ENCODE measurements at regions not wholly inside any gene's neighbourhood (a gene's known extent, or its start where the extent isn't known, plus 50 kb on each side); places are given as distances from the start of the nearest gene placed in this dataset.

- Histone ChIP-seq H3K4me3 (ENCODE audit: low read length) (no peak overlapping the region), H3K27ac (ENCODE audit: low read depth, low read length) (no peak overlapping the region), H3K27me3 (ENCODE audit: insufficient read depth, low read length, poor library complexity, severe bottlenecking) (no peaks in the 10 kb centered on the region), H3K36me3 (ENCODE audit: insufficient read depth, low read length) (no peaks in the 10 kb centered on the region), H3K4me1 (ENCODE audit: insufficient read depth, low read length) (no peaks in the 10 kb centered on the region), H3K9me3 (ENCODE audit: low read length) (no peaks in the 10 kb centered on the region)
- Mint-ChIP-seq H3K27ac (no peak overlapping the region), H3K27me3 (no peaks in the 10 kb centered on the region), H3K4me3 (no peak overlapping the region), H3K36me3 (peaks cover 0 to 17% (median 0%) of the 10 kb centered on the region in 3 donors), H3K9me3 (peaks cover 0 to 4% (median 0%) of the 10 kb centered on the region in 5 donors), H3K4me1 (peaks cover 5 to 6% (median 5%) of the 10 kb centered on the region in 3 donors)
- DNase-seq = no peak
- CTCF ChIA-PET = no interaction called here
- POLR2A ChIA-PET = no interaction called here
These were observed 292.7 kb upstream of the SLC39A10 start for GRCh38 chr2:195364015-195364965.

- Mint-ChIP-seq H3K4me1 (peaks cover 3 to 12% (median 5%) of the 10 kb centered on the region in 3 donors), H3K27me3 (no peaks in the 10 kb centered on the region), H3K27ac (no peak overlapping the region), H3K9me3 (peaks cover 0 to 4% (median 0%) of the 10 kb centered on the region in 5 donors), H3K36me3 (peaks cover 0 to 17% (median 0%) of the 10 kb centered on the region in 3 donors), H3K4me3 (no peak overlapping the region)
- no peak overlapping the region for H3K4me3 ChIP-seq (ENCODE audit: low read length)
- no peak for DNase-seq
- no peaks in the 10 kb centered on the region for H3K9me3 ChIP-seq (ENCODE audit: low read length)
- H3K36me3 ChIP-seq (ENCODE audit: insufficient read depth, low read length) = no peaks in the 10 kb centered on the region
- no peak overlapping the region for H3K27ac ChIP-seq (ENCODE audit: low read depth, low read length)
- POLR2A ChIA-PET = no interaction called here
- H3K4me1 ChIP-seq (ENCODE audit: insufficient read depth, low read length) = no peaks in the 10 kb centered on the region
- no peaks in the 10 kb centered on the region for H3K27me3 ChIP-seq (ENCODE audit: insufficient read depth, low read length, poor library complexity, severe bottlenecking)
- CTCF ChIA-PET = no interaction called here
These were observed 293.5 kb upstream of the SLC39A10 start for GRCh38 chr2:195363496-195363895.

GRCh38 chr2:195360242-195360641 is 296.8 kb upstream of the SLC39A10 start:
- DNase-seq = no peak
- no peaks in the 10 kb centered on the region for H3K9me3 ChIP-seq (ENCODE audit: low read length)
- Mint-ChIP-seq H3K36me3 (peaks cover 0 to 9% (median 0%) of the 10 kb centered on the region in 3 donors), H3K4me3 (no peak overlapping the region), H3K4me1 (peaks cover 0 to 7% (median 0%) of the 10 kb centered on the region in 3 donors), H3K27ac (no peak overlapping the region), H3K27me3 (no peaks in the 10 kb centered on the region), H3K9me3 (peaks cover 0 to 2% (median 0%) of the 10 kb centered on the region in 5 donors)
- no peaks in the 10 kb centered on the region for H3K27me3 ChIP-seq (ENCODE audit: insufficient read depth, low read length, poor library complexity, severe bottlenecking)
- H3K4me3 ChIP-seq (ENCODE audit: low read length) = no peak overlapping the region
- POLR2A ChIA-PET = no interaction called here
- H3K27ac ChIP-seq (ENCODE audit: low read depth, low read length) = no peak overlapping the region
- H3K36me3 ChIP-seq (ENCODE audit: insufficient read depth, low read length) = no peaks in the 10 kb centered on the region
- H3K4me1 ChIP-seq (ENCODE audit: insufficient read depth, low read length) = no peaks in the 10 kb centered on the region
- CTCF ChIA-PET = no interaction called here

- CTCF ChIA-PET = no interaction called here
- peaks cover 0 to 7% (median 0%) of the 10 kb centered on the region in 3 donors for H3K4me1 Mint-ChIP-seq
- no peak overlapping the region for H3K4me3 ChIP-seq (ENCODE audit: low read length)
- H3K36me3 ChIP-seq (ENCODE audit: insufficient read depth, low read length) = no peaks in the 10 kb centered on the region
- peaks cover 0 to 2% (median 0%) of the 10 kb centered on the region in 5 donors for H3K9me3 Mint-ChIP-seq
- no peak overlapping the region for H3K27ac Mint-ChIP-seq
- H3K27me3 ChIP-seq (ENCODE audit: insufficient read depth, low read length, poor library complexity, severe bottlenecking) = no peaks in the 10 kb centered on the region
- no peaks in the 10 kb centered on the region for H3K36me3 Mint-ChIP-seq
- no peak for DNase-seq
- no peaks in the 10 kb centered on the region for H3K9me3 ChIP-seq (ENCODE audit: low read length)
- H3K4me3 Mint-ChIP-seq = no peak overlapping the region
- no peaks in the 10 kb centered on the region for H3K27me3 Mint-ChIP-seq
- POLR2A ChIA-PET = no interaction called here
- H3K4me1 ChIP-seq (ENCODE audit: insufficient read depth, low read length) = no peaks in the 10 kb centered on the region
- H3K27ac ChIP-seq (ENCODE audit: low read depth, low read length) = no peak overlapping the region
These were observed 297.8 kb upstream of the SLC39A10 start for GRCh38 chr2:195359043-195359735.

- H3K4me3 Mint-ChIP-seq = no peak overlapping the region
- Histone ChIP-seq H3K27me3 (ENCODE audit: insufficient read depth, low read length, poor library complexity, severe bottlenecking) (no peaks in the 10 kb centered on the region), H3K4me1 (ENCODE audit: insufficient read depth, low read length) (no peaks in the 10 kb centered on the region), H3K27ac (ENCODE audit: low read depth, low read length) (no peak overlapping the region), H3K36me3 (ENCODE audit: insufficient read depth, low read length) (no peaks in the 10 kb centered on the region), H3K4me3 (ENCODE audit: low read length) (no peak overlapping the region), H3K9me3 (ENCODE audit: low read length) (no peaks in the 10 kb centered on the region)
- DNase-seq = no peak
- H3K9me3 Mint-ChIP-seq = peaks cover 0 to 2% (median 0%) of the 10 kb centered on the region in 5 donors
- no peaks in the 10 kb centered on the region for H3K36me3 Mint-ChIP-seq
- H3K27me3 Mint-ChIP-seq = no peaks in the 10 kb centered on the region
- ChIA-PET POLR2A (no interaction called here), CTCF (no interaction called here)
- H3K27ac Mint-ChIP-seq = no peak overlapping the region
- peaks cover 0 to 7% (median 0%) of the 10 kb centered on the region in 3 donors for H3K4me1 Mint-ChIP-seq
These were observed 300.0 kb upstream of the SLC39A10 start for GRCh38 chr2:195356920-195357440.

GRCh38 chr2:195356026-195356425 is 301.0 kb upstream of the SLC39A10 start:
- Mint-ChIP-seq H3K27me3 (no peaks in the 10 kb centered on the region), H3K27ac (no peak overlapping the region), H3K36me3 (no peaks in the 10 kb centered on the region), H3K4me3 (no peak overlapping the region), H3K9me3 (peaks cover 0 to 2% (median 0%) of the 10 kb centered on the region in 5 donors), H3K4me1 (peaks cover 0 to 7% (median 0%) of the 10 kb centered on the region in 3 donors)
- POLR2A ChIA-PET = no interaction called here
- Histone ChIP-seq H3K4me1 (ENCODE audit: insufficient read depth, low read length) (no peaks in the 10 kb centered on the region), H3K4me3 (ENCODE audit: low read length) (no peak overlapping the region), H3K27ac (ENCODE audit: low read depth, low read length) (no peak overlapping the region), H3K9me3 (ENCODE audit: low read length) (no peaks in the 10 kb centered on the region), H3K27me3 (ENCODE audit: insufficient read depth, low read length, poor library complexity, severe bottlenecking) (no peaks in the 10 kb centered on the region), H3K36me3 (ENCODE audit: insufficient read depth, low read length) (no peaks in the 10 kb centered on the region)
- no peak for DNase-seq
- CTCF ChIA-PET = no interaction called here

GRCh38 chr2:195352581-195352980 is 304.4 kb upstream of the SLC39A10 start:
- H3K27me3 Mint-ChIP-seq = no peaks in the 10 kb centered on the region
- no peak overlapping the region for H3K4me3 Mint-ChIP-seq
- peaks cover 0 to 4% (median 0%) of the 10 kb centered on the region in 3 donors for H3K36me3 Mint-ChIP-seq

GRCh38 chr2:195343942-195344530 is 313.0 kb upstream of the SLC39A10 start:
- Histone ChIP-seq H3K36me3 (ENCODE audit: insufficient read depth, low read length) (no peaks in the 10 kb centered on the region), H3K27ac (ENCODE audit: low read depth, low read length) (no peak overlapping the region), H3K9me3 (ENCODE audit: low read length) (no peaks in the 10 kb centered on the region), H3K27me3 (ENCODE audit: insufficient read depth, low read length, poor library complexity, severe bottlenecking) (no peaks in the 10 kb centered on the region), H3K4me3 (ENCODE audit: low read length) (no peak overlapping the region), H3K4me1 (ENCODE audit: insufficient read depth, low read length) (no peaks in the 10 kb centered on the region)
- Mint-ChIP-seq H3K27me3 (peaks cover 0 to 2% of the 10 kb centered on the region in 2 donors), H3K9me3 (no peaks in the 10 kb centered on the region), H3K27ac (no peak overlapping the region), H3K36me3 (peaks cover 0 to 4% (median 0%) of the 10 kb centered on the region in 3 donors), H3K4me1 (no peaks in the 10 kb centered on the region), H3K4me3 (no peak overlapping the region)
- ChIA-PET CTCF (no interaction called here), POLR2A (no interaction called here)
- no peak for DNase-seq

More at GRCh38 chr2:195352581-195352980, 304.4 kb upstream of the SLC39A10 start:
- ChIA-PET POLR2A (no interaction called here), CTCF (no interaction called here)
- Mint-ChIP-seq H3K9me3 (peaks cover 0 to 3% (median 0%) of the 10 kb centered on the region in 5 donors), H3K27ac (no peak overlapping the region), H3K4me1 (no peaks in the 10 kb centered on the region)
- no peaks in the 10 kb centered on the region for H3K9me3 ChIP-seq (ENCODE audit: low read length)
- H3K27me3 ChIP-seq (ENCODE audit: insufficient read depth, low read length, poor library complexity, severe bottlenecking) = no peaks in the 10 kb centered on the region
- no peak overlapping the region for H3K4me3 ChIP-seq (ENCODE audit: low read length)
- H3K4me1 ChIP-seq (ENCODE audit: insufficient read depth, low read length) = no peaks in the 10 kb centered on the region
- H3K27ac ChIP-seq (ENCODE audit: low read depth, low read length) = no peak overlapping the region
- no peak for DNase-seq
- no peaks in the 10 kb centered on the region for H3K36me3 ChIP-seq (ENCODE audit: insufficient read depth, low read length)
